ENCODE measurements at regions not wholly inside any gene's neighbourhood (a gene's known extent, or its start where the extent isn't known, plus 50 kb on each side); places are given as distances from the start of the nearest gene placed in this dataset.

DNA sequence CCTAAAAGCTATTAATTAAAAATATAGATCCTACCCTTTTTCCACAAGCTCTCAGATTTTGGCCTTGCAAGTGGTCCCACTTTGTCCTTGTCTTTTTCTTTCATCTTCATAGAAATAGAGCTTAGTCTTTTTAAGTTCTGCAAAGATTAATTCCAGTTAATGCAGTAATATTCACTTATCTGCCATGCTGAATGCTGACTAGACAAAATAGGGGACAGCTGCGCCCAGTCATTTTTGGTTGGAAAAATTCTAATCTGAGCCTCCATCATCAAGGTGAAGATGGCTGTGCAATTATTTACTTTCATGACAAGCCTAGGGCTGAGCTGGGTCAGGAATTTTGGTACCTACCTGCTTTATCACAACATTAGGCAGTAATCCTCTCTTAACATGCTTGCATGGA lies 241.3 kb upstream of the CXorf66 start:
- CTCF ChIA-PET, result no interaction called here
- TF ChIP-seq FOXA1 (IDR thresholded peaks at IDR 0.05) (no peak), HDGF (IDR thresholded peaks at IDR 0.05; ENCODE audit: borderline replicate concordance) (no peak), LEF1 (IDR thresholded peaks at IDR 0.05; ENCODE audit: borderline replicate concordance) (no peak), ZNF384 (IDR thresholded peaks at IDR 0.05) (no peak), ARNT (IDR thresholded peaks at IDR 0.05) (no peak), NFRKB (IDR thresholded peaks at IDR 0.05) (no peak), CTBP1 (IDR thresholded peaks at IDR 0.05; ENCODE audit: borderline replicate concordance) (no peak), BHLHE40 (IDR thresholded peaks at IDR 0.05; ENCODE audit: borderline replicate concordance) (no peak), FOXK2 (IDR thresholded peaks at IDR 0.05) (no peak), FOXM1 (IDR thresholded peaks at IDR 0.05; ENCODE audit: borderline replicate concordance) (no peak), L3MBTL2 (conservative IDR thresholded peaks at IDR 0.05) (no peak), SUZ12 (IDR thresholded peaks at IDR 0.05) (no peak), ELF4 (IDR thresholded peaks at IDR 0.05) (no peak), SP1 (IDR thresholded peaks at IDR 0.05) (no peak), TARDBP (IDR thresholded peaks at IDR 0.05) (no peak)
- TF ChIP-seq, protein P1, sequence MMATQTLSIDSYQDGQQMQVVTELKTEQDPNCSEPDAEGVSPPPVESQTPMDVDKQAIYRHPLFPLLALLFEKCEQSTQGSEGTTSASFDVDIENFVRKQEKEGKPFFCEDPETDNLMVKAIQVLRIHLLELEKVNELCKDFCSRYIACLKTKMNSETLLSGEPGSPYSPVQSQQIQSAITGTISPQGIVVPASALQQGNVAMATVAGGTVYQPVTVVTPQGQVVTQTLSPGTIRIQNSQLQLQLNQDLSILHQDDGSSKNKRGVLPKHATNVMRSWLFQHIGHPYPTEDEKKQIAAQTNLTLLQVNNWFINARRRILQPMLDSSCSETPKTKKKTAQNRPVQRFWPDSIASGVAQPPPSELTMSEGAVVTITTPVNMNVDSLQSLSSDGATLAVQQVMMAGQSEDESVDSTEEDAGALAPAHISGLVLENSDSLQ (IDR thresholded peaks at IDR 0.05), result no peak
- POLR2A ChIA-PET, result no interaction called here
- DNase-seq (ENCODE audit: extremely low spot score), result no peak

GRCh38 chrX:140190441-140191108 lies 225.3 kb upstream of the CXorf66 start:
- ChIA-PET CTCF (no interaction called here), POLR2A (no interaction called here)
- no peak for DNase-seq (ENCODE audit: extremely low spot score)
- TF ChIP-seq FOXK2 (IDR thresholded peaks at IDR 0.05) (no peak), SUZ12 (IDR thresholded peaks at IDR 0.05) (no peak), ARNT (IDR thresholded peaks at IDR 0.05) (no peak), HDGF (IDR thresholded peaks at IDR 0.05; ENCODE audit: borderline replicate concordance) (no peak), L3MBTL2 (conservative IDR thresholded peaks at IDR 0.05) (no peak)
- TF ChIP-seq, protein P1 (IDR thresholded peaks at IDR 0.05), result no peak

DNA sequence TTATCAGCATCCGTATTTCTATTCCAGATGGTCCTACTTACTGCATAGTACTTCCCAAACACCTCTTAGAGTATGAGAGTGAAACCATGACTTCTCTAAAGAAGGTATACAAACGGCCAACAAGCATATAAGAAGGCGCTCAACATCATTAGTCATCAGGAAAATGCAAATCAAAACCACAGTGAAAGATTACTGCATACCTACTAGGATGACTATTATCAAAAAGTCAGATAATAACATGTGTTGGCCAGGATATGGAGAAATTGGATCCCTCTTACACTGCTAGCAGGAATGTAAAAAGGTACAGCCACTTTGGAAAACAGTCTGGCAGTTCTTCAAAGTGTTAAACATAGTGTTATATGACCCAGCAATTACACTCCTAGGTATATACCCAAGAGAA lies 215.3 kb upstream of the CXorf66 start:
- ChIA-PET CTCF (no interaction called here), POLR2A (no interaction called here)
- TF ChIP-seq CTBP1 (IDR thresholded peaks at IDR 0.05; ENCODE audit: borderline replicate concordance), result no peak
- no peak for TF ChIP-seq FOXK2 (IDR thresholded peaks at IDR 0.05)
- no peak for TF ChIP-seq TARDBP (IDR thresholded peaks at IDR 0.05)
- no peak for TF ChIP-seq BHLHE40 (IDR thresholded peaks at IDR 0.05; ENCODE audit: borderline replicate concordance)
- TF ChIP-seq ARNT (IDR thresholded peaks at IDR 0.05), result no peak
- no peak for TF ChIP-seq FOXA1 (IDR thresholded peaks at IDR 0.05)
- TF ChIP-seq NFRKB (IDR thresholded peaks at IDR 0.05), result no peak
- no peak for TF ChIP-seq SUZ12 (IDR thresholded peaks at IDR 0.05)
- TF ChIP-seq HDGF (IDR thresholded peaks at IDR 0.05; ENCODE audit: borderline replicate concordance), result no peak
- no peak for TF ChIP-seq L3MBTL2 (conservative IDR thresholded peaks at IDR 0.05)
- no peak for TF ChIP-seq FOXM1 (IDR thresholded peaks at IDR 0.05; ENCODE audit: borderline replicate concordance)
- TF ChIP-seq, protein P1 (IDR thresholded peaks at IDR 0.05), result no peak
- TF ChIP-seq SP1 (IDR thresholded peaks at IDR 0.05), result no peak
- no peak for TF ChIP-seq ELF4 (IDR thresholded peaks at IDR 0.05)
- TF ChIP-seq ZNF384 (IDR thresholded peaks at IDR 0.05), result no peak
- no peak for TF ChIP-seq LEF1 (IDR thresholded peaks at IDR 0.05; ENCODE audit: borderline replicate concordance)
- DNase-seq (ENCODE audit: extremely low spot score), result no peak

DNA sequence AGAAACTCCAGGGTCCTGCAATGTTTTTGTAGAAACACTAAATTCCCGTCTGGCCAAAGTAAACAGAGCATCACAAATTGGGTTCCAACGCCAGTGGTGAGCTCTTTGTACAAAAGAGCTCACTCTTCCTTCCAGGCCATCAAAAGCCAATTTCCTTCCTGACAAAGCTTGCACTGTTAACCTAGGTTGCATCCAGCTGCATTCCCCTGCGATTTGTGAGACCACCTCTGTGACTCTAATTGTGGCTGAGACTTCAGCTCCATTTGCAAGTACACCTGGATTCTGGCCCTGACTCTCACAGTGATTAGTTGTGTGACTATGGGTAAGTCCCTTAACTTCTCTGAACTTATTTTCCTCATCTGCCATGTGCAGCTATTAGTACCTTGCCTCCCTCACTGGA lies 212.5 kb upstream of the CXorf66 start:
- TF ChIP-seq LEF1 (IDR thresholded peaks at IDR 0.05; ENCODE audit: borderline replicate concordance) (no peak), SUZ12 (IDR thresholded peaks at IDR 0.05) (no peak), FOXK2 (IDR thresholded peaks at IDR 0.05) (no peak), CTBP1 (IDR thresholded peaks at IDR 0.05; ENCODE audit: borderline replicate concordance) (no peak), ARNT (IDR thresholded peaks at IDR 0.05) (no peak), FOXA1 (IDR thresholded peaks at IDR 0.05) (no peak), L3MBTL2 (conservative IDR thresholded peaks at IDR 0.05) (no peak)
- ChIA-PET POLR2A (no interaction called here), CTCF (no interaction called here)
- no peak for DNase-seq (ENCODE audit: extremely low spot score)

GRCh38 chrX:140172401-140172800 lies 207.1 kb upstream of the CXorf66 start:
- ChIA-PET CTCF (no interaction called here), POLR2A (no interaction called here)
- no peak for DNase-seq (ENCODE audit: extremely low spot score)
- no peak for TF ChIP-seq LEF1 (IDR thresholded peaks at IDR 0.05; ENCODE audit: borderline replicate concordance)
- TF ChIP-seq BHLHE40 (IDR thresholded peaks at IDR 0.05; ENCODE audit: borderline replicate concordance), result no peak
- no peak for TF ChIP-seq ELF4 (IDR thresholded peaks at IDR 0.05)
- TF ChIP-seq, protein P1 (IDR thresholded peaks at IDR 0.05), result no peak
- no peak for TF ChIP-seq SUZ12 (IDR thresholded peaks at IDR 0.05)
- TF ChIP-seq FOXK2 (IDR thresholded peaks at IDR 0.05), result no peak
- no peak for TF ChIP-seq FOXA1 (IDR thresholded peaks at IDR 0.05)
- TF ChIP-seq L3MBTL2 (conservative IDR thresholded peaks at IDR 0.05), result no peak
- TF ChIP-seq CTBP1 (IDR thresholded peaks at IDR 0.05; ENCODE audit: borderline replicate concordance), result no peak
- no peak for TF ChIP-seq FOXM1 (IDR thresholded peaks at IDR 0.05; ENCODE audit: borderline replicate concordance)
- TF ChIP-seq SP1 (IDR thresholded peaks at IDR 0.05), result no peak
- no peak for TF ChIP-seq ZNF384 (IDR thresholded peaks at IDR 0.05)
- TF ChIP-seq ARNT (IDR thresholded peaks at IDR 0.05), result no peak
- TF ChIP-seq NFRKB (IDR thresholded peaks at IDR 0.05), result no peak
- no peak for TF ChIP-seq TARDBP (IDR thresholded peaks at IDR 0.05)
- TF ChIP-seq HDGF (IDR thresholded peaks at IDR 0.05; ENCODE audit: borderline replicate concordance), result no peak

All from HEK293T (cell line).